Fibroblast of mammary gland (primary cell): ENCODE measurements at regions not wholly inside any gene's neighbourhood (a gene's known extent, or its start where the extent isn't known, plus 50 kb on each side); places are given as distances from the start of the nearest gene placed in this dataset.

ENCODE experiments used
- DNase-seq: peaks from one replicate; pipeline ENCODE4 v3.0.0-alpha.2; 2010; ENCODE audit warnings: low read depth
- H3K4me3 ChIP-seq: 2 replicates; pipeline ENCODE4 v1.5.1; 2011; ENCODE audit warnings: low read depth, mild to moderate bottlenecking, low read length, moderate library complexity; ENCODE audit not compliant: control insufficient read depth
- CTCF ChIP-seq: conservative IDR thresholded peaks from 2 replicates; pipeline ENCODE4 v1.5.1; 2011; ENCODE audit warnings: low read depth, low read length, inconsistent platforms; ENCODE audit not compliant: control insufficient read depth, insufficient read depth

GRCh38 chr5:82620957-82621600 lies 342.9 kb upstream of the RPS23 start:
- TF ChIP-seq CTCF, result no peak
- no peak for DNase-seq

GRCh38 chr5:82619097-82619496 lies 340.9 kb upstream of the RPS23 start:
- H3K4me3 ChIP-seq, result no peak overlapping the region
- DNase-seq, result no peak
- TF ChIP-seq CTCF, result no peak

More at GRCh38 chr5:82620957-82621600, 342.9 kb upstream of the RPS23 start:
- no peak overlapping the region for H3K4me3 ChIP-seq

GRCh38 chr5:82614706-82615105 lies 336.6 kb upstream of the RPS23 start:
- no peak overlapping the region for H3K4me3 ChIP-seq
- TF ChIP-seq CTCF, result no peak
- DNase-seq, result no peak

GRCh38 chr5:82613891-82614290 lies 335.7 kb upstream of the RPS23 start:
- H3K4me3 ChIP-seq, result no peak overlapping the region
- TF ChIP-seq CTCF, result no peak
- no peak for DNase-seq

- no peak overlapping the region for H3K4me3 ChIP-seq
- TF ChIP-seq CTCF, result no peak
Measured at GRCh38 chr5:82610686-82611085, 332.5 kb upstream of the RPS23 start.

GRCh38 chr5:82605441-82605973 lies 327.4 kb upstream of the RPS23 start:
- H3K4me3 ChIP-seq, result no peak overlapping the region
- no peak for DNase-seq
- no peak for TF ChIP-seq CTCF

More at GRCh38 chr5:82610686-82611085, 332.5 kb upstream of the RPS23 start:
- no peak for DNase-seq
